ENCODE measurements at regions not wholly inside any gene's neighbourhood (a gene's known extent, or its start where the extent isn't known, plus 50 kb on each side); places are given as distances from the start of the nearest gene placed in this dataset.
A peak's percentile ranks its signal among the peaks of the same experiment; 100 is the strongest.
"Not testable (repeated sequence)": the region's sequence is repeated elsewhere in the genome, so short reads cannot be mapped to it uniquely, and the experiment has no call there.

DNA sequence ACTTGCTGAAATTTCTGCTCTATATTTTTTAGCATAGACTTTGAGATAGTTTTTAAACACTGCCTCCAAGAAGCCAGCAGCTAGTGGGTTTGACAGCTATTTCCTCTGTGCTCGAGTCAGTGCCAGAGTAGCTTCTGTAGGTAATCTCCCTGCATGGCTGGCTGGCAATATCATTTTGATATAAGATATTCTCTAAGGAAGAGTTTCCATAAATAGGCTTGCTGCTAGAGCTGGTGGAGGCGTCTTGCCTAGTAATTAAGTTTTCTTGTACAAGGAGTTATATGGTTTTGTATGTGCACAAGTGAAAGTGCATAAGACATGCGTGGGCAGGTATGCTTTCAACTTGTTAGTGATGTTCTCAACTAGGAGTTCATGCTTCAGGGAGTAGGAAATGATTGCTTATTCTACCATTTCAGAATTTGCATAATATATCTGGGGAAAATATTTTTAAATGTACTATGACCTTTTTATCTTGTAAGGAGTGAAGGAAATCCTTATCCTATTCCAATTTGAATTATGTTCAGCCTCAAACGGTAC lies 74.1 kb upstream of the CCL21 start:
- DNase-seq = peak in 1 of 2 donors; percentile 1

GRCh38 chr9:34782372-34782771 lies 72.4 kb upstream of the CCL21 start:
- DNase-seq = no peak

- peak in 1 of 2 donors; percentile 0 for DNase-seq
These were observed 67.7 kb upstream of the CCL21 start for GRCh38 chr9:34777666-34778065.

DNA sequence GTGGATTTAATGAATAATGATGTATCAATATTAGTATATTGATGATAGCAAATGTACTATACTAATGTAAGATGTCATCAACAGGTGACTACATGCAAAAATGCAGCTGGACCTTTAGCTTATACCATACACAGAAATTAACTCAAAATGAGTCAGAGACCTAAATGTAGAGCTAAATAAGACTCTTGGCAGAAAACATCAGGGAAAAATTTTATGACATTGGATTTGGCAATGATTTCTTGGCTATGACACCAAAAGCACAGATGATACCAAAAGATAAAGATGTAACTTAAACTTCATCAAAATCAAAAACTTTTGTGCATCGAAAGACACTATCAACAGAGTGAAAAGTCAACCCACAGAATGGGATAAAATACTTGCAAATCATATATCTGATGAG lies 64.0 kb upstream of the CCL21 start:
- DNase-seq = no peak

DNA sequence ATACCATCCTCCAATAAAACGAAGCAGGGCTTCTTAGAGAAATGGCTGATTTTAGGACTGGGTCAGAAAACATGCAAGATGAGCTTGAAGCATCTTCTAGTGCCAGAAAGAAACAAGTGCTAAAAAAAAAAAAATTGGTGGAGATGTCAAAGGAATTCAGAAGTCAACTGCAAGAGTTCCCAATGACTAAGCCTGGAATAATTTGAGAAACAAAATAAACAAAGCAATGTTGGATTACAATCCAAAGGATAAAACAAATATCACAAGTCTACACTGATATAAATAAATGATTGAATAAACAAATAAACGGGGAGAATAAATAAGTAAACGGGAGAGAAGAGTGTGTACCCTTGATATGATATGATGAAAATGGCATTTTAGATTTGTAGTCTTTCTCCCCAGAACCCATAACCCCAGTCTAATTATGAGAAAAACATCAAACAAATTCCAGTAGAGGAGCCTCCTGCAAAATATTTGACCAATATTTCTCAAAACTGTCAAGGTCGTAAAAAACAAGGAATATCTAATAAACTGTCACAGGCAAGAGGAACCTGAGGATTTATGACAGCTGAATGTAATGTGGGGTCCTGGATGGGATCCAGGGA lies 63.5 kb upstream of the CCL21 start:
- DNase-seq = no peak

DNA sequence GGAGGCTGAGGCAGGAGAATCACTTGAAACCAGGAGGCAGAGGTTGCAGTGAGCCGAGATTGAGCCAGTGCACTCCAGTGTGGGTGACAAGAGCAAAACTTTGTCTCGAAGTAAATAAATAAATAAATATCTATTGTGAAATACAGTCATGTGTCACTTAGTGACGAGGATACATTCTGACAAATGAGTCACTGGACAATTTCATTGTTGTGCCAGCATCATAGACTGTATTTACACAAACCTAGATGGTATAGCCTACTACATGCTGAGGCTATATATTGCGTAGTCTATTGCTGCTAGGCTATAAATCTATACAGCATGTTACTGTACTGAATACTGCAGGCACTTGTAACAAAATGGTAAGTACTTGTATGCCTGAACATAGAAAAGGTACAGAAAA lies 61.1 kb upstream of the CCL21 start:
- no peak for DNase-seq

GRCh38 chr9:34767087-34767486 lies 57.2 kb upstream of the CCL21 start:
- not testable (repeated sequence) for DNase-seq

DNA sequence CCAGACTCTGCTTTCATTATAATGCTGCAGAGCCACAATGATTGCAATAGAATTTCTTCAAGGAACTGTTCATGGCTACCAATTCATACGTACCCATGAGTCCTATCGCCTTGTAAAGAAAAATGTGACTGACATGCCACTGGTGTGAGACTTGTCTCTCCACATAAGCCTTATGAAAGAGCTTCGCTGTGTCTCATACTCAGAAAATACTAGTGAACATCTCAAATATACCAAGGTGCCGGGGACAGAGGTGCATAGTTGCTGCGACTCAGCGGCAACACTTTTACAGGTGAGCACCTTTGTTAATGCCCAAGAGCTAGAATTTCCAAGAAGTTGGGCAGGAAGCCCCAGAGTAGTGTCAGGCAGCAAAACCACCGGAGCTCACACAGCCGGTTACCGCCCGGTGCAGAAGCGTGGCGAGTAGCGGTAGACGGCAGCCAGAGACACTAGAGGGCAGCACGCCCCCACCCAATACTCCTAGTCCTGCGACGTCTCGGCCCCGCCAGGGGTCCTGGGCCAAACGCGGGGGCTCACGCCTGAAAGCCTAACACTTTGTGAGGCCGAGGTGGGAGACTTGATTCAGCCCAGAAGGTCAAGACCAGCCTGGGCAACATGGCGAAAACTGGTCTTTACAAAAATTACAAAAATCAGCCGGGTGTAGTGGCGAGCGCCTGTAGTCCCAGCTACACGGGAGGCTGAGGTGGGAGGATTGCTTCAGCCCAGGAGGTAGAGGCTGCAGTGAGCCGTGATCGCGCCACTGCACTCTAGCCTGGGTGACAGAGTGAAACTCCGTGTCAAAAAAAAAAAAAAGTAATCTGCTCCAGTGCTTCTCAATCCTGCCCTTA lies 50.5 kb upstream of the CCL21 start:
- DNase-seq = peak; percentile 5 to 32

Measured in hippocampal formation (tissue), 2 donors.